Lower lobe of right lung (tissue), 2 donors: ENCODE measurements at regions not wholly inside any gene's neighbourhood (a gene's known extent, or its start where the extent isn't known, plus 50 kb on each side); places are given as distances from the start of the nearest gene placed in this dataset.
A peak's percentile ranks its signal among the peaks of the same experiment; 100 is the strongest.

Experiments used
- ATAC-seq, 2 donors: fragments of 200-7000 bp; cut with Tn5 transposase; one replicate each; pipeline ENCODE4 v1.9.1; 2020 to 2022; ENCODE audit warnings: mild to moderate bottlenecking in 2 of 2, moderate library complexity in 2 of 2
- DNase-seq: peaks from one replicate; pipeline ENCODE4 v3.0.0-alpha.2; 2020
- H3K27ac ChIP-seq: fragments of 200-600 bp; one replicate; pipeline ENCODE4 v1.8.0; 2022
- H3K27me3 ChIP-seq: fragments of 200-600 bp; one replicate; pipeline ENCODE4 v1.8.0; 2022; ENCODE audit warnings: low read depth
- H3K36me3 ChIP-seq: fragments of 200-600 bp; one replicate; pipeline ENCODE4 v1.8.0; 2022; ENCODE audit warnings: mild to moderate bottlenecking
- H3K4me1 ChIP-seq: fragments of 200-600 bp; one replicate; pipeline ENCODE4 v1.8.0; 2022
- H3K4me3 ChIP-seq: fragments of 200-600 bp; one replicate; pipeline ENCODE4 v1.8.0; 2022; ENCODE audit warnings: mild to moderate bottlenecking
- H3K9me3 ChIP-seq: fragments of 200-600 bp; one replicate; pipeline ENCODE4 v1.8.0; 2022
- intact Hi-C: fragments of 100-400 bp; cut with DNase I; formaldehyde crosslinking; loops from one replicate; pipeline ENCODE4 v1.11.0; 2022
- TF ChIP-seq, protein P1 (sequence below): fragments of 200-600 bp; IDR thresholded peaks from one replicate; pipeline ENCODE4 v1.8.0; 2022; ENCODE audit warnings: antibody characterized with exemption, mild to moderate bottlenecking
- donor health status: DM: no; HTN: yes; CAD: no; lungs with severe emphysema.

- no peak for ATAC-seq
- H3K9me3 ChIP-seq: no peaks in the 10 kb centered on the region
- intact Hi-C loops: no loop called here
These were observed 406.8 kb upstream of the TBX3 start for GRCh38 chr12:115090783-115091182.

GRCh38 chr12:115088995-115089841 is 405.2 kb upstream of the TBX3 start:
- H3K4me3 ChIP-seq: no peak overlapping the region
- ATAC-seq: no peak
- H3K36me3 ChIP-seq: no peaks in the 10 kb centered on the region
- intact Hi-C loops: no loop called here
- H3K27me3 ChIP-seq: no peaks in the 10 kb centered on the region
- no peaks in the 10 kb centered on the region for H3K9me3 ChIP-seq
- TF ChIP-seq, protein P1, sequence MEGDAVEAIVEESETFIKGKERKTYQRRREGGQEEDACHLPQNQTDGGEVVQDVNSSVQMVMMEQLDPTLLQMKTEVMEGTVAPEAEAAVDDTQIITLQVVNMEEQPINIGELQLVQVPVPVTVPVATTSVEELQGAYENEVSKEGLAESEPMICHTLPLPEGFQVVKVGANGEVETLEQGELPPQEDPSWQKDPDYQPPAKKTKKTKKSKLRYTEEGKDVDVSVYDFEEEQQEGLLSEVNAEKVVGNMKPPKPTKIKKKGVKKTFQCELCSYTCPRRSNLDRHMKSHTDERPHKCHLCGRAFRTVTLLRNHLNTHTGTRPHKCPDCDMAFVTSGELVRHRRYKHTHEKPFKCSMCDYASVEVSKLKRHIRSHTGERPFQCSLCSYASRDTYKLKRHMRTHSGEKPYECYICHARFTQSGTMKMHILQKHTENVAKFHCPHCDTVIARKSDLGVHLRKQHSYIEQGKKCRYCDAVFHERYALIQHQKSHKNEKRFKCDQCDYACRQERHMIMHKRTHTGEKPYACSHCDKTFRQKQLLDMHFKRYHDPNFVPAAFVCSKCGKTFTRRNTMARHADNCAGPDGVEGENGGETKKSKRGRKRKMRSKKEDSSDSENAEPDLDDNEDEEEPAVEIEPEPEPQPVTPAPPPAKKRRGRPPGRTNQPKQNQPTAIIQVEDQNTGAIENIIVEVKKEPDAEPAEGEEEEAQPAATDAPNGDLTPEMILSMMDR: no peak
- no peak overlapping the region for H3K27ac ChIP-seq
- H3K4me1 ChIP-seq: no peaks in the 10 kb centered on the region
- no peak for DNase-seq

More at GRCh38 chr12:115090783-115091182, 406.8 kb upstream of the TBX3 start:
- Histone ChIP-seq H3K27me3 (no peaks in the 10 kb centered on the region), H3K4me1 (no peaks in the 10 kb centered on the region), H3K4me3 (no peak overlapping the region), H3K27ac (no peak overlapping the region), H3K36me3 (no peaks in the 10 kb centered on the region)
- DNase-seq: no peak
- TF ChIP-seq, protein P1: no peak

DNA sequence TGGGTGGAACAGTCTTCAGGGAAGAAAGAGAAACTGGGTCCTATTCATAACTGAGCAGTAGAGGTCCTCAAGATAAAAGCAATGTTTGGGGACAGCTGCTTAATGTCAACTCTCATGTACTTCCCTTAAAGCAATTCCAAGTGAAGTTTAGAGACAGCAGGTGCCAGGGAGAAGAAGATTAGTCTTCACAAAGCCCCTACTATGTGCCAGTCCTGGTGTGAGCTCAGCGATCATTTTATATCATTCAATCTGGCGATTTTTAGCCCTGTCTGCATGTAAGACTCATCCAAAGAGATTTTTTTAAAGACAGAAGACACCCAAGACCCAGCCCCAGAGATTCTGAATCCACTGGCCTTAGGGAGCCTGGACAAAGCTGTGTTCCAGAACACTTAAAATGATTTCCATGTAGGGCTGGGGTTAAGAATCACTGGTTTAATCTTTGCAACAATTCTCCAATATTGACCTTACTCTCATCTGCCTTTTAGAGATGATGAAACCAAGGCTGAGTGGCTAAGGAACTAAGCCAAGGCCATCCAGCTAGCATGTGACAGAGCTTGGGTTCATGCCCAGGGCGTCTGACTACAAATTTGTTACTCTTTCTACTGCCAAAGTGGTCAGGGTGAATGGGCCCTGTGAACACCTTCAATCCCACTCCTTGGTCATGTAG is 404.5 kb upstream of the TBX3 start:
- intact Hi-C loops: no loop called here
- Histone ChIP-seq H3K4me3 (no peak overlapping the region), H3K4me1 (no peaks in the 10 kb centered on the region), H3K27ac (no peak overlapping the region), H3K36me3 (no peaks in the 10 kb centered on the region), H3K9me3 (no peaks in the 10 kb centered on the region), H3K27me3 (no peaks in the 10 kb centered on the region)
- DNase-seq: peak; percentile 55
- TF ChIP-seq, protein P1: no peak
- ATAC-seq: peak; percentile 73 to 76

- H3K4me3 ChIP-seq: no peak overlapping the region
- no peaks in the 10 kb centered on the region for H3K9me3 ChIP-seq
- no peaks in the 10 kb centered on the region for H3K27me3 ChIP-seq
- H3K36me3 ChIP-seq: no peaks in the 10 kb centered on the region
- intact Hi-C loops: no loop called here
- ATAC-seq: no peak
- TF ChIP-seq, protein P1: no peak
- no peaks in the 10 kb centered on the region for H3K4me1 ChIP-seq
- no peak overlapping the region for H3K27ac ChIP-seq
- no peak for DNase-seq
These were observed 401.6 kb upstream of the TBX3 start for GRCh38 chr12:115085594-115085993.

- Histone ChIP-seq H3K36me3 (no peaks in the 10 kb centered on the region), H3K4me3 (no peak overlapping the region), H3K9me3 (no peaks in the 10 kb centered on the region), H3K27ac (no peak overlapping the region), H3K27me3 (no peaks in the 10 kb centered on the region), H3K4me1 (no peaks in the 10 kb centered on the region)
- intact Hi-C loops: no loop called here
- peak; percentile 78 to 88 for ATAC-seq
- no peak for DNase-seq
- TF ChIP-seq, protein P1: no peak
These were observed 395.8 kb upstream of the TBX3 start for GRCh38 chr12:115079760-115080159.
